ENCODE measurements at regions not wholly inside any gene's neighbourhood (a gene's known extent, or its start where the extent isn't known, plus 50 kb on each side); places are given as distances from the start of the nearest gene placed in this dataset.

DNA sequence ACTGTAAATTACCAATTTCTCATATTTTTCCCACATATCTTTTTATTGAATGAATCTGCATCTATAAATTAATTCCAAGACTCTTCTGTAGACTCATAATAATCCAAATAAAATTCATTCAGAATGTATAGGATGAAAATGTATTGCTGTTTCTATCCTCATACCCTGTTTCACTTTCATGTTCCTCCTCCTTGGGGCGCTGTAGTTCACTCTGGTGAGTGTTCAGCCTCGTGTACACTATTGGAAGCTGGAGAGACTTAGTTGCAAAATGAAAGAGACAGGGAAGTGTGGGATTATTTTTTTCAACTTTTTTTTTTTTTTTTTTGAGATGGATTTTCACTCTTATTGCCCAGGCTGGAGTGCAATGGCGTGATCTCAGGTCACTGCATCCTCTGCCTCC lies 296.1 kb downstream of the TLL1 start:
- TF ChIP-seq, protein P1, sequence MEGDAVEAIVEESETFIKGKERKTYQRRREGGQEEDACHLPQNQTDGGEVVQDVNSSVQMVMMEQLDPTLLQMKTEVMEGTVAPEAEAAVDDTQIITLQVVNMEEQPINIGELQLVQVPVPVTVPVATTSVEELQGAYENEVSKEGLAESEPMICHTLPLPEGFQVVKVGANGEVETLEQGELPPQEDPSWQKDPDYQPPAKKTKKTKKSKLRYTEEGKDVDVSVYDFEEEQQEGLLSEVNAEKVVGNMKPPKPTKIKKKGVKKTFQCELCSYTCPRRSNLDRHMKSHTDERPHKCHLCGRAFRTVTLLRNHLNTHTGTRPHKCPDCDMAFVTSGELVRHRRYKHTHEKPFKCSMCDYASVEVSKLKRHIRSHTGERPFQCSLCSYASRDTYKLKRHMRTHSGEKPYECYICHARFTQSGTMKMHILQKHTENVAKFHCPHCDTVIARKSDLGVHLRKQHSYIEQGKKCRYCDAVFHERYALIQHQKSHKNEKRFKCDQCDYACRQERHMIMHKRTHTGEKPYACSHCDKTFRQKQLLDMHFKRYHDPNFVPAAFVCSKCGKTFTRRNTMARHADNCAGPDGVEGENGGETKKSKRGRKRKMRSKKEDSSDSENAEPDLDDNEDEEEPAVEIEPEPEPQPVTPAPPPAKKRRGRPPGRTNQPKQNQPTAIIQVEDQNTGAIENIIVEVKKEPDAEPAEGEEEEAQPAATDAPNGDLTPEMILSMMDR (conservative IDR thresholded peaks at IDR 0.05; ENCODE audit: low read length) = peak; percentile 74
- no peak for TF ChIP-seq EZH2phosphoT487 (IDR thresholded peaks at IDR 0.05; ENCODE audit: borderline replicate concordance)
